NCI-H748 (cell line): ENCODE measurements at regions not wholly inside any gene's neighbourhood (a gene's known extent, or its start where the extent isn't known, plus 50 kb on each side); places are given as distances from the start of the nearest gene placed in this dataset.

Experiments used
- DNase-seq: peaks from one replicate; lab custom pipeline; 2025; ENCODE audit not compliant: unreplicated experiment; lab: John Stamatoyannopoulos, UW

- no peak for DNase-seq
These were observed 244.0 kb downstream of the DUSP6 start for GRCh38 chr12:89108265-89108664.

GRCh38 chr12:89106950-89107349 lies 245.4 kb downstream of the DUSP6 start:
- DNase-seq: no peak

- DNase-seq: no peak
These were observed 247.1 kb downstream of the DUSP6 start for GRCh38 chr12:89105243-89105642.

- DNase-seq: no peak
These were observed 248.5 kb downstream of the DUSP6 start for GRCh38 chr12:89103831-89104230.

- DNase-seq: no peak
These were observed 250.9 kb downstream of the DUSP6 start for GRCh38 chr12:89101440-89101839.

- no peak for DNase-seq
These were observed 253.7 kb downstream of the DUSP6 start for GRCh38 chr12:89098441-89099112.

GRCh38 chr12:89092297-89092696 lies 260.0 kb downstream of the DUSP6 start:
- DNase-seq: no peak

GRCh38 chr12:89091293-89091841 lies 260.9 kb downstream of the DUSP6 start:
- no peak for DNase-seq

- DNase-seq: no peak
These were observed 263.0 kb downstream of the DUSP6 start for GRCh38 chr12:89089264-89089663.

GRCh38 chr12:89087876-89088275 lies 264.4 kb downstream of the DUSP6 start:
- DNase-seq: no peak

GRCh38 chr12:89087149-89087825 lies 265.0 kb downstream of the DUSP6 start:
- peak; percentile 13 for DNase-seq

GRCh38 chr12:89085421-89085820 lies 266.9 kb downstream of the DUSP6 start:
- DNase-seq: no peak

GRCh38 chr12:89084751-89085150 lies 267.6 kb downstream of the DUSP6 start:
- no peak for DNase-seq

- no peak for DNase-seq
These were observed 268.8 kb downstream of the DUSP6 start for GRCh38 chr12:89083491-89083890.

GRCh38 chr12:89082370-89082753 lies 269.9 kb downstream of the DUSP6 start:
- no peak for DNase-seq

GRCh38 chr12:89081719-89082369 lies 270.5 kb downstream of the DUSP6 start:
- no peak for DNase-seq

- no peak for DNase-seq
These were observed 271.4 kb downstream of the DUSP6 start for GRCh38 chr12:89080793-89081465.

GRCh38 chr12:89075880-89076540 lies 276.3 kb downstream of the DUSP6 start:
- peak; percentile 64 for DNase-seq

GRCh38 chr12:89073659-89074058 lies 278.6 kb downstream of the DUSP6 start:
- no peak for DNase-seq

- peak; percentile 96 for DNase-seq
These were observed 279.3 kb downstream of the DUSP6 start for GRCh38 chr12:89073027-89073398.
